OCI-LY7 (cell line): ENCODE measurements at regions not wholly inside any gene's neighbourhood (a gene's known extent, or its start where the extent isn't known, plus 50 kb on each side); places are given as distances from the start of the nearest gene placed in this dataset.

Experiments used
- EZH2phosphoT487 ChIP-seq: fragments of 200-600 bp; sonication (generic); IDR thresholded peaks from 2 replicates; pipeline ENCODE4 v1.6.1; 2018; ENCODE audit warnings: low read depth, borderline replicate concordance, mild to moderate bottlenecking, mixed run types, antibody characterized with exemption, low read length, moderate library complexity, mixed read lengths
- TF ChIP-seq, protein P1 (sequence below): fragments of 200-600 bp; sonication (generic); conservative IDR thresholded peaks from 2 replicates; pipeline ENCODE4 v1.5.1; 2014; ENCODE audit warnings: mild to moderate bottlenecking, antibody characterized with exemption, low read length, moderate library complexity, mixed read lengths

DNA sequence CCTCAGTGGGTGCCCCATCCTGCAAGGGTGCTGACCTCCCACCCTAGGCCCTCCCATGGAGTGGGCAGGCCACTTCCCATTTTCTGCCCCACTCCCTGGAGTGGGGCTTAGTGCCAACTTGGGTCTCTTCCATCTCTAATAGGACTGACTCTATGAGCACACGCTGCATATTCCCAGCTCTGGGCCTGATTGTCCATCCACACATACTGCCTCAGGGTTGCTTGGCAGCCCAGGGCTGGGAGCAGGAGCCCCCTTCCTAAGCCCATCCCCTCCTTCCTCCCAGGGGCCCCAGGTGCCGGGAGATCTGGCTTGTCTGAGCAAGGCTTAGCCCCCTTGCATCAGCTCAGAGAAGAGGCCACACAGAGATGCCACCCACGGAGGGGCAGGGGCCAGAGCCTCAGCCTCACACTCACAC, 55.1 kb downstream of the PJA1 start:
- TF ChIP-seq, protein P1, sequence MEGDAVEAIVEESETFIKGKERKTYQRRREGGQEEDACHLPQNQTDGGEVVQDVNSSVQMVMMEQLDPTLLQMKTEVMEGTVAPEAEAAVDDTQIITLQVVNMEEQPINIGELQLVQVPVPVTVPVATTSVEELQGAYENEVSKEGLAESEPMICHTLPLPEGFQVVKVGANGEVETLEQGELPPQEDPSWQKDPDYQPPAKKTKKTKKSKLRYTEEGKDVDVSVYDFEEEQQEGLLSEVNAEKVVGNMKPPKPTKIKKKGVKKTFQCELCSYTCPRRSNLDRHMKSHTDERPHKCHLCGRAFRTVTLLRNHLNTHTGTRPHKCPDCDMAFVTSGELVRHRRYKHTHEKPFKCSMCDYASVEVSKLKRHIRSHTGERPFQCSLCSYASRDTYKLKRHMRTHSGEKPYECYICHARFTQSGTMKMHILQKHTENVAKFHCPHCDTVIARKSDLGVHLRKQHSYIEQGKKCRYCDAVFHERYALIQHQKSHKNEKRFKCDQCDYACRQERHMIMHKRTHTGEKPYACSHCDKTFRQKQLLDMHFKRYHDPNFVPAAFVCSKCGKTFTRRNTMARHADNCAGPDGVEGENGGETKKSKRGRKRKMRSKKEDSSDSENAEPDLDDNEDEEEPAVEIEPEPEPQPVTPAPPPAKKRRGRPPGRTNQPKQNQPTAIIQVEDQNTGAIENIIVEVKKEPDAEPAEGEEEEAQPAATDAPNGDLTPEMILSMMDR = no peak
- no peak for TF ChIP-seq EZH2phosphoT487
